GM21717 (cell line): ENCODE measurements at regions not wholly inside any gene's neighbourhood (a gene's known extent, or its start where the extent isn't known, plus 50 kb on each side); places are given as distances from the start of the nearest gene placed in this dataset.
"Not testable (repeated sequence)": the region's sequence is repeated elsewhere in the genome, so short reads cannot be mapped to it uniquely, and the experiment has no call there.

Source experiments
- ATAC-seq: cut with Tn5 transposase; IDR thresholded peaks from one replicate; pipeline ENCODE4 v1.9.1; 2021; ENCODE audit warnings: mild to moderate bottlenecking, moderate library complexity; ENCODE audit not compliant: unreplicated experiment

- ATAC-seq = no peak
Observed at GRCh38 chr3:21256932-21257331, 494.1 kb downstream of the ZNF385D start.

GRCh38 chr3:21238661-21239060 lies 512.3 kb downstream of the ZNF385D start:
- no peak for ATAC-seq

- no peak for ATAC-seq
Observed at GRCh38 chr3:21237638-21238037, 513.4 kb downstream of the ZNF385D start.

- ATAC-seq = no peak
Observed at GRCh38 chr3:21235491-21235890, 515.5 kb downstream of the ZNF385D start.

GRCh38 chr3:21234933-21235332 lies 516.1 kb downstream of the ZNF385D start:
- no peak for ATAC-seq

- ATAC-seq = no peak
Observed at GRCh38 chr3:21229426-21230135, 521.4 kb downstream of the ZNF385D start.

- ATAC-seq = no peak
Observed at GRCh38 chr3:21226086-21226485, 524.9 kb downstream of the ZNF385D start.

GRCh38 chr3:21220944-21221343 lies 530.1 kb downstream of the ZNF385D start:
- ATAC-seq = no peak

GRCh38 chr3:21216598-21216997 lies 534.4 kb downstream of the ZNF385D start:
- ATAC-seq = no peak

- ATAC-seq = not testable (repeated sequence)
Observed at GRCh38 chr3:21204122-21204521, 546.9 kb downstream of the ZNF385D start.

- ATAC-seq = no peak
Observed at GRCh38 chr3:21195203-21195602, 555.8 kb downstream of the ZNF385D start.

GRCh38 chr3:21194036-21194435 lies 557.0 kb downstream of the ZNF385D start:
- ATAC-seq = not testable (repeated sequence)

GRCh38 chr3:21188459-21188858 lies 562.6 kb downstream of the ZNF385D start:
- ATAC-seq = no peak

- ATAC-seq = no peak
Observed at GRCh38 chr3:21185816-21186314, 565.1 kb downstream of the ZNF385D start.

- no peak for ATAC-seq
Observed at GRCh38 chr3:21174461-21174860, 576.5 kb downstream of the ZNF385D start.

GRCh38 chr3:21170964-21171363 lies 580.0 kb downstream of the ZNF385D start:
- no peak for ATAC-seq

- no peak for ATAC-seq
Observed at GRCh38 chr3:21169948-21170347, 581.1 kb downstream of the ZNF385D start.

- ATAC-seq = no peak
Observed at GRCh38 chr3:21168471-21168870, 582.5 kb downstream of the ZNF385D start.

GRCh38 chr3:21163956-21164355 lies 587.1 kb downstream of the ZNF385D start:
- no peak for ATAC-seq

GRCh38 chr3:21159543-21159906 lies 591.5 kb downstream of the ZNF385D start:
- ATAC-seq = no peak

- ATAC-seq = no peak
Observed at GRCh38 chr3:21158861-21159542, 592.0 kb downstream of the ZNF385D start.

- no peak for ATAC-seq
Observed at GRCh38 chr3:21154911-21155310, 596.1 kb downstream of the ZNF385D start.
